H1 (cell line): ENCODE measurements at regions not wholly inside any gene's neighbourhood (a gene's known extent, or its start where the extent isn't known, plus 50 kb on each side); places are given as distances from the start of the nearest gene placed in this dataset.

ENCODE experiments used
- CTCF ChIA-PET: fragments of 300-600 bp; sonication (Branson Sonifier 250); formaldehyde crosslinking; loops from one replicate; lab custom pipeline; 2021; ENCODE audit not compliant: partially characterized antibody; lab: Charles Lee
- POLR2A ChIA-PET: fragments of 300-600 bp; sonication (Branson Sonifier 250); formaldehyde crosslinking; loops from one replicate; lab custom pipeline; 2021; ENCODE audit warnings: inconsistent platforms; ENCODE audit not compliant: partially characterized antibody; lab: Charles Lee
- DNase-seq, 2 experiments: peaks; one replicate each; pipeline versions ENCODE4 v3.0.0 to v3.0.0-alpha.2; 2010 to 2022; ENCODE audit warnings: low spot score in 2 of 2, low read depth in 1 of 2, mixed read lengths in 1 of 2
- FAIRE-seq: peaks from 2 replicates; lab custom pipeline; 2011; peaks lifted over from hg19 to GRCh38; lab: Jason Lieb, UNC
- H2AFZ ChIP-seq: 2 replicates; pipeline ENCODE4 v1.8.1; 2012; ENCODE audit warnings: low read length, inconsistent platforms
- H2AK5ac ChIP-seq: 2 replicates; pipeline ENCODE4 v1.6.1; 2013; ENCODE audit warnings: low read depth, low read length
- H2BK120ac ChIP-seq: replicated peaks from 2 replicates; pipeline ENCODE3; 2013; ENCODE audit warnings: low read depth, low read length, inconsistent platforms
- H2BK12ac ChIP-seq: 2 replicates; pipeline ENCODE4 v1.6.1; 2013; ENCODE audit warnings: low read depth, low read length
- H2BK15ac ChIP-seq: 2 replicates; pipeline ENCODE4 v1.6.1; 2013; ENCODE audit warnings: low read length
- H2BK20ac ChIP-seq: 2 replicates; pipeline ENCODE4 v1.6.1; 2013; ENCODE audit warnings: low read length
- H2BK5ac ChIP-seq: 2 replicates; pipeline ENCODE4 v1.6.1; 2013; ENCODE audit warnings: low read depth, low read length
- H3K14ac ChIP-seq: 2 replicates; pipeline ENCODE4 v1.6.1; 2013; ENCODE audit warnings: inconsistent platforms; ENCODE audit not compliant: insufficient read length
- H3K18ac ChIP-seq: 2 replicates; pipeline ENCODE4 v1.6.1; 2013; ENCODE audit warnings: low read length; ENCODE audit errors: extremely low read depth
- H3K23ac ChIP-seq: 2 replicates; pipeline ENCODE4 v1.6.1; 2013; ENCODE audit warnings: inconsistent platforms; ENCODE audit not compliant: insufficient read length
- H3K23me2 ChIP-seq: 2 replicates; pipeline ENCODE4 v1.6.1; 2013; ENCODE audit warnings: low read depth, low read length
- H3K27ac ChIP-seq: 2 replicates; pipeline ENCODE4 v1.6.1; 2011; ENCODE audit warnings: low read depth, low read length, inconsistent platforms
- H3K27me3 ChIP-seq, 4 experiments: replicated peaks in 1 of 4; 1 replicate in 1 of 4; 2 replicates in 3 of 4; pipeline versions ENCODE4 v1.6.1 to v1.8.1; 2011 to 2013; ENCODE audit warnings: low read length in 3 of 4, mild to moderate bottlenecking in 3 of 4, inconsistent platforms in 2 of 4, mixed read lengths in 2 of 4, moderate library complexity in 1 of 4; ENCODE audit not compliant: control insufficient read depth in 3 of 4, insufficient read depth in 3 of 4; ENCODE audit errors: extremely low read depth in 1 of 4
- H3K36me3 ChIP-seq, 4 experiments: 2 replicates each; pipeline versions ENCODE4 v1.6.1 to v1.8.1; 2011 to 2013; ENCODE audit warnings: mild to moderate bottlenecking in 4 of 4, low read length in 3 of 4, moderate library complexity in 2 of 4, control low read depth in 1 of 4, inconsistent platforms in 1 of 4; ENCODE audit not compliant: insufficient read depth in 4 of 4, control insufficient read depth in 2 of 4
- H3K4ac ChIP-seq: replicated peaks from 2 replicates; pipeline ENCODE3; 2013; ENCODE audit warnings: low read length, low read depth, mixed read lengths, inconsistent platforms; ENCODE audit not compliant: insufficient read length
- H3K4me1 ChIP-seq, 4 experiments: replicated peaks in 1 of 4; 1 replicate in 1 of 4; 2 replicates in 3 of 4; pipeline versions ENCODE4 v1.6.1 to v1.8.1; 2011 to 2013; ENCODE audit warnings: low read length in 3 of 4, inconsistent platforms in 2 of 4, mixed read lengths in 1 of 4; ENCODE audit not compliant: insufficient read depth in 4 of 4, control insufficient read depth in 3 of 4
- H3K4me2 ChIP-seq, 2 experiments: 2 replicates each; pipeline versions ENCODE4 v1.6.1 to v1.8.1; 2011 to 2013; ENCODE audit warnings: low read depth in 2 of 2, low read length in 2 of 2, control low read depth in 1 of 2, inconsistent platforms in 1 of 2, mild to moderate bottlenecking in 1 of 2; ENCODE audit not compliant: insufficient read depth in 1 of 2
- H3K4me3 ChIP-seq, 4 experiments: fragments of 200-600, 300-600 bp in 1 of 4; sonication (generic), shearing (Covaris generic), sonication (Bioruptor Twin) in 1 of 4; 2 replicates each; pipeline versions ENCODE4 v1.5.1 to v1.8.1; 2011 to 2016; ENCODE audit warnings: low read length in 4 of 4, low read depth in 3 of 4, control low read depth in 2 of 4, inconsistent platforms in 2 of 4, mild to moderate bottlenecking in 2 of 4, mixed read lengths in 1 of 4, moderate library complexity in 1 of 4; ENCODE audit not compliant: insufficient read depth in 2 of 4; ENCODE audit errors: extremely low read depth in 1 of 4
- H3K56ac ChIP-seq: replicated peaks from 2 replicates; pipeline ENCODE3; 2013; ENCODE audit warnings: low read depth, mild to moderate bottlenecking, mixed read lengths, low read length, inconsistent platforms; ENCODE audit not compliant: insufficient read length
- H3K79me1 ChIP-seq: 2 replicates; pipeline ENCODE4 v1.6.1; 2013; ENCODE audit warnings: low read depth, low read length, control low read depth
- H3K79me2 ChIP-seq, 2 experiments: 2 replicates each; pipeline versions ENCODE4 v1.6.1 to v1.8.1; 2012 to 2013; ENCODE audit warnings: low read length in 2 of 2, mild to moderate bottlenecking in 2 of 2, inconsistent platforms in 1 of 2; ENCODE audit not compliant: insufficient read depth in 2 of 2, control insufficient read depth in 1 of 2
- H3K9ac ChIP-seq, 4 experiments: replicated peaks in 1 of 4; 1 replicate in 1 of 4; 2 replicates in 3 of 4; pipeline versions ENCODE4 v1.6.1 to v1.8.1; 2011 to 2013; ENCODE audit warnings: low read depth in 3 of 4, low read length in 3 of 4, control low read depth in 2 of 4, mild to moderate bottlenecking in 2 of 4, moderate library complexity in 2 of 4, inconsistent platforms in 1 of 4; ENCODE audit errors: extremely low read depth in 1 of 4
- H3K9me3 ChIP-seq, 2 experiments: 2 replicates each; pipeline versions ENCODE4 v1.6.1 to v1.8.1; 2012 to 2013; ENCODE audit warnings: mild to moderate bottlenecking in 2 of 2, moderate library complexity in 2 of 2, control low read depth in 1 of 2, inconsistent platforms in 1 of 2, low read depth in 1 of 2, low read length in 1 of 2, mixed read lengths in 1 of 2; ENCODE audit not compliant: insufficient read depth in 2 of 2
- H4K20me1 ChIP-seq, 2 experiments: replicated peaks in 1 of 2; 2 replicates each; pipeline versions ENCODE3 to v1.8.1; 2011 to 2013; ENCODE audit warnings: inconsistent platforms in 2 of 2, low read length in 2 of 2, mild to moderate bottlenecking in 1 of 2; ENCODE audit not compliant: insufficient read depth in 2 of 2, control insufficient read depth in 1 of 2
- H4K5ac ChIP-seq: 2 replicates; pipeline ENCODE4 v1.6.1; 2013; ENCODE audit warnings: low read length, low read depth, mixed read lengths, inconsistent platforms; ENCODE audit not compliant: insufficient read length
- H4K8ac ChIP-seq: 2 replicates; pipeline ENCODE4 v1.8.0; 2013; ENCODE audit warnings: mild to moderate bottlenecking, moderate library complexity, low read length, inconsistent platforms; ENCODE audit not compliant: insufficient read depth; ENCODE audit errors: extremely low read depth
- H4K91ac ChIP-seq: replicated peaks from 2 replicates; pipeline ENCODE3; 2013; ENCODE audit warnings: low read length, mixed read lengths, inconsistent platforms; ENCODE audit not compliant: insufficient read length
- ASH2L ChIP-seq: fragments of 200-600, 300-600 bp; sonication (generic); IDR thresholded peaks from one replicate; pipeline ENCODE4 v1.7.1; 2017; ENCODE audit warnings: low read length
- WGBS, 2 experiments: shearing (Covaris generic) in 1 of 2; methylation state at CpG; one replicate each; pipeline versions ENCODE4 v1.1.6 to v1.1.7; 2013 to 2015; ENCODE audit warnings: low lambda C conversion rate in 2 of 2, mixed read lengths in 2 of 2, inconsistent platforms in 1 of 2, low coverage in 1 of 2, missing lambda C conversion rate in 1 of 2; ENCODE audit not compliant: insufficient replicate concordance in 2 of 2, insufficient coverage in 1 of 2, insufficient read length in 1 of 2; ENCODE audit errors: extremely low coverage in 1 of 2, missing lambda C conversion rate in 1 of 2; 5-methylcytosine and 5-hydroxymethylcytosine counted together
- TF ChIP-seq, protein P1 (sequence below): IDR thresholded peaks from 2 replicates; pipeline ENCODE4 v1.6.1; 2012; ENCODE audit warnings: inconsistent platforms
- TF ChIP-seq, protein P2 (sequence below): IDR thresholded peaks from 2 replicates; pipeline ENCODE4 v1.6.1; 2012; ENCODE audit warnings: inconsistent platforms

DNA sequence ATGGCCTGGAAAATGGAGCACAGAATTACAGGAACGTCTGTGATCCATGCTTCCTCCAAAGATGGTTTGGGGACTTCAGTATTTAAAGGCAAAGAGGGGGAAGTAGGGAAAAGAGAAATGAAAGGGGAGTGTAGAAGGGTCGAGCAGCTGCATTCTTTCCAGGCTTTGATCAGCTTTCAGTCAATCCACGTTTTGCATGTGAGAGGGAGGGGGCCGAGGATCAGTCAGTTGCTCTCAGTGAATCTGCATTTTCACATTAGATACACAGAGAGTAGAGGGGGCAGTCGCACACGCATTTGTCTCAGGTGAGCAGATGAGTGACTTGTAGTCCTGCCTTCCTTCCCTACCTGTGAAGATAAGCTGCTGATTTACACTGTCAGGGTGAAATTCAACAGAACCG lies 78.8 kb downstream of the FOXF2 start:
- peak overlapping the region; percentile 58 to 71 for H3K4me2 ChIP-seq
- no peak overlapping the region for H2BK5ac ChIP-seq
- TF ChIP-seq, protein P1, sequence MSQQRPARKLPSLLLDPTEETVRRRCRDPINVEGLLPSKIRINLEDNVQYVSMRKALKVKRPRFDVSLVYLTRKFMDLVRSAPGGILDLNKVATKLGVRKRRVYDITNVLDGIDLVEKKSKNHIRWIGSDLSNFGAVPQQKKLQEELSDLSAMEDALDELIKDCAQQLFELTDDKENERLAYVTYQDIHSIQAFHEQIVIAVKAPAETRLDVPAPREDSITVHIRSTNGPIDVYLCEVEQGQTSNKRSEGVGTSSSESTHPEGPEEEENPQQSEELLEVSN: no peak
- peak; percentile 41 for TF ChIP-seq ASH2L
- TF ChIP-seq, protein P2, sequence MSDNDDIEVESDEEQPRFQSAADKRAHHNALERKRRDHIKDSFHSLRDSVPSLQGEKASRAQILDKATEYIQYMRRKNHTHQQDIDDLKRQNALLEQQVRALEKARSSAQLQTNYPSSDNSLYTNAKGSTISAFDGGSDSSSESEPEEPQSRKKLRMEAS: peak; percentile 36; the same call in 1 of the 2 replicates
- TF ChIP-seq, all 59 proteins: peak for 2
- H4K5ac ChIP-seq: no peak overlapping the region
- no peak overlapping the region for H2BK120ac ChIP-seq
- H3K4me3 ChIP-seq: peak overlapping the region in 1 of 4 experiments; percentile 10; a peak in 1 of 8 replicates
- no peaks in the 10 kb centered on the region for H4K20me1 ChIP-seq
- FAIRE-seq: peak; percentile 19
- H3K56ac ChIP-seq: no peak overlapping the region
- no peak overlapping the region for H2BK15ac ChIP-seq
- H3K9ac ChIP-seq: no peak overlapping the region
- no peak overlapping the region for H2BK12ac ChIP-seq
- H3K27ac ChIP-seq: no peak overlapping the region
- H3K79me2 ChIP-seq: no peaks in the 10 kb centered on the region
- ChIA-PET POLR2A (no interaction called here), CTCF (interaction anchor here (1.4 kb wide), 1 partner anchor 54 kb away, joined by 3 read pairs; no protein-coding TSS in a partner anchor)
- H3K14ac ChIP-seq: no peak overlapping the region
- H3K18ac ChIP-seq: no peak overlapping the region
- H3K4me1 ChIP-seq: peaks cover 4 to 13% (median 9%) of the 10 kb centered on the region in 4 experiments
- no peaks in the 10 kb centered on the region; the same call in 1 of the 2 replicates for H3K23me2 ChIP-seq
- 0 out of 2 replicates have a peak overlapping the region, but pooled peaks have one; percentile 73 for H2AFZ ChIP-seq
- H2AK5ac ChIP-seq: no peak overlapping the region
- H3K9me3 ChIP-seq: no peaks in the 10 kb centered on the region
- DNase-seq: peak in 1 of 2 experiments; percentile 13
- WGBS, 2 experiments: 17% methylated on average over 7 of the region's 7 CpGs; no CpG with 5 or more reads in 1 of the 2 experiments
- 0 out of 2 replicates have a peak overlapping the region, but pooled peaks have one; percentile 62 for H2BK20ac ChIP-seq
- H3K23ac ChIP-seq: no peak overlapping the region
- H3K79me1 ChIP-seq: no peaks in the 10 kb centered on the region
- H4K8ac ChIP-seq: no peak overlapping the region
- H4K91ac ChIP-seq: no peak overlapping the region
- H3K36me3 ChIP-seq: no peaks in the 10 kb centered on the region
- H3K27me3 ChIP-seq: no peaks in the 10 kb centered on the region
- no peak overlapping the region for H3K4ac ChIP-seq
